ENCODE measurements at regions not wholly inside any gene's neighbourhood (a gene's known extent, or its start where the extent isn't known, plus 50 kb on each side); places are given as distances from the start of the nearest gene placed in this dataset.
"Not testable (repeated sequence)": the region's sequence is repeated elsewhere in the genome, so short reads cannot be mapped to it uniquely, and the experiment has no call there.

DNA sequence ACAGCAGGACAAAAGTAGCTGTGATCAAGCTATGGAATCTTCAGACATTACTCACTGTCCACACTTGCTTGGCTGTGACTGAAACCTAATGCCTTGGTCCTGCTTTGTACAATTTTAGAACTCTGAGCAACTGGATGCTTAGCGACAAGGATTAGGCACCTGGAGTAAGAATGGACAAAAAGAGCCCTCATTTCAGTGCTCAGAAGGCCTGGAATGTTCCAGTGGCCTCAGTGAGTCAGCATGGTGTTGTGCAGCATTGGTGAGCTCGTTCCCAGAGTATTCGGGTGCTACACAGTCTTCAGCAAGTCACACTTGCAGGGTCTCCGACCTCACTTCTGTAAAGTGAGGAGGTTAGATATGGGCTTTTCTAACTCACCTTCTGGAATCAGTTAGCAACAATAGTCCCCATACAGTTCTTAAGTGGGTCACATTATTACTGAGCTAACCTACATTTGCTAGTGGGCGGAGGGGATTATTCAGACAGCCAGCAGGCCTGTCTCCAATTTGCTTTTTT, 108.0 kb upstream of the MDM1 start:
- intact Hi-C loops (cut with DNase I): no loop called here
- FAIRE-seq (no peak), DNase-seq (no peak)
- no peaks in the 10 kb centered on the region for H3K4me1 ChIP-seq (ENCODE audit: control insufficient read depth in 2 of 3, insufficient read depth in 2 of 3, low read depth in 1 of 3, low read length in 3 of 3)
- H3K4me3 ChIP-seq (ENCODE audit: low read length in 3 of 3): no peak overlapping the region
- TF ChIP-seq, protein P1, sequence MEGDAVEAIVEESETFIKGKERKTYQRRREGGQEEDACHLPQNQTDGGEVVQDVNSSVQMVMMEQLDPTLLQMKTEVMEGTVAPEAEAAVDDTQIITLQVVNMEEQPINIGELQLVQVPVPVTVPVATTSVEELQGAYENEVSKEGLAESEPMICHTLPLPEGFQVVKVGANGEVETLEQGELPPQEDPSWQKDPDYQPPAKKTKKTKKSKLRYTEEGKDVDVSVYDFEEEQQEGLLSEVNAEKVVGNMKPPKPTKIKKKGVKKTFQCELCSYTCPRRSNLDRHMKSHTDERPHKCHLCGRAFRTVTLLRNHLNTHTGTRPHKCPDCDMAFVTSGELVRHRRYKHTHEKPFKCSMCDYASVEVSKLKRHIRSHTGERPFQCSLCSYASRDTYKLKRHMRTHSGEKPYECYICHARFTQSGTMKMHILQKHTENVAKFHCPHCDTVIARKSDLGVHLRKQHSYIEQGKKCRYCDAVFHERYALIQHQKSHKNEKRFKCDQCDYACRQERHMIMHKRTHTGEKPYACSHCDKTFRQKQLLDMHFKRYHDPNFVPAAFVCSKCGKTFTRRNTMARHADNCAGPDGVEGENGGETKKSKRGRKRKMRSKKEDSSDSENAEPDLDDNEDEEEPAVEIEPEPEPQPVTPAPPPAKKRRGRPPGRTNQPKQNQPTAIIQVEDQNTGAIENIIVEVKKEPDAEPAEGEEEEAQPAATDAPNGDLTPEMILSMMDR (IDR thresholded peaks at IDR 0.05; ENCODE audit: borderline replicate concordance, extremely low read depth, insufficient read depth): no peak
- no peaks in the 10 kb centered on the region for H3K27me3 ChIP-seq (ENCODE audit: control insufficient read depth, insufficient read depth, low read length)
- no peak overlapping the region for H3K9ac ChIP-seq (ENCODE audit: low read length in 3 of 3)
- no peaks in the 10 kb centered on the region for H3K36me3 ChIP-seq (ENCODE audit: control insufficient read depth in 2 of 3, insufficient read depth in 3 of 3, low read length in 3 of 3)
- peaks cover 0 to 3% (median 0%) of the 10 kb centered on the region in 3 donors for H3K9me3 ChIP-seq (ENCODE audit: control insufficient read depth in 2 of 3, insufficient read depth in 1 of 3, low read length in 3 of 3)
- no peak overlapping the region for H3K27ac ChIP-seq (ENCODE audit: low read depth in 2 of 2, low read length in 2 of 2)

DNA sequence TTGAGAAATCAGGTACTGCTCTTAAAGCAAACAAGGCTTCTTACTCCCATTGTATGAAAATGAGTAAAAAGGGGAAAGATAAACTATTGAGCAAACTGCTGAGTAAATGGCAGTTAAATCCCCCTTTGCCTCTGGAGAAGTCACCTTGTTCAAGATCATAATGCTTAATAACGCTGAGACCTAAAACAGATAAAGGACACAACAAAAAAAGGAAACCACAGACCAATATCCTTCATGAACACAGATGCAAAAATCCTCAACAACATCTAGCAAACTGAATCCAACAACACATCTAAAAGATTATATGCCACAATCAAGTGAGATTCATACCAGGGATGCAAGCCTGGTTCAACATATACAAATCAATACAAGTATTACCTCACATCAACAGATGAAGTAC, 109.0 kb upstream of the MDM1 start:
- DNase-seq: no peak
- no peak overlapping the region for H3K27ac ChIP-seq (ENCODE audit: low read depth in 2 of 2, low read length in 2 of 2)
- TF ChIP-seq, protein P1 (IDR thresholded peaks at IDR 0.05; ENCODE audit: borderline replicate concordance, extremely low read depth, insufficient read depth): no peak
- no peak for FAIRE-seq
- no peaks in the 10 kb centered on the region for H3K9me3 ChIP-seq (ENCODE audit: control insufficient read depth in 2 of 3, insufficient read depth in 1 of 3, low read length in 3 of 3)
- H3K27me3 ChIP-seq (ENCODE audit: control insufficient read depth, insufficient read depth, low read length): no peaks in the 10 kb centered on the region
- no peaks in the 10 kb centered on the region for H3K4me1 ChIP-seq (ENCODE audit: control insufficient read depth in 2 of 3, insufficient read depth in 2 of 3, low read depth in 1 of 3, low read length in 3 of 3)
- intact Hi-C loops (cut with DNase I): no loop called here
- H3K9ac ChIP-seq (ENCODE audit: low read length in 3 of 3): no peak overlapping the region
- no peaks in the 10 kb centered on the region for H3K36me3 ChIP-seq (ENCODE audit: control insufficient read depth in 2 of 3, insufficient read depth in 3 of 3, low read length in 3 of 3)
- no peak overlapping the region for H3K4me3 ChIP-seq (ENCODE audit: low read length in 3 of 3)

DNA sequence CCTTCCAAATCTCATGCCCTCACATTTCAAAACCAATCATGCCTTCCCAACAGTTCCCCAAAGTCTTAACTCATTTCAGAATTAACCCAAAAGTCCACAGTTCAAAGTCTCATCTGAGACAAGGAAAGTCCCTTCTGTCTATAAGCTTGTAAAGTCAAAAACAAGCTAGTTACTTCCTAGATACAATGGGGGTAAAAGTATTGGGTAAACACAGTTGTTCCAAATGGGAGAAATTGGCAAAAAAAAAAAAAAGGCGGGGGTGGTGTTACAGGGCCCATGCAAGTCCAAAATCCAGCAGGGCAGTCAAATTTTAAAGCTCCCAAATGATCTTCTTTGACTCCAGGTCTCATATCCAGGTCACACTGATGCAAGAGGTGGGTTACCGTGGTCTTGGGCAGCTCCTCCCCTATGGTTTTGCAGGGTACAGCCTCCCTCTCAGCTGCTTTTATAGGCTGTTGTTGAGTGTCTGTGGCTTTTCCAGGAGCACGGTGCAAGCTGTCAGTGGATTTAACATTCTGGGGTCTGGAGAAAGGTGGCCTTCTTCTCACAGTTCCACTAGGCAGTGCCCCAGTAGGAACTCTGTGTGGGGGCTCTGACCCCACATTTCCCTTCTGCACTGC, 110.3 kb upstream of the MDM1 start:
- H3K4me1 ChIP-seq (ENCODE audit: control insufficient read depth in 2 of 3, insufficient read depth in 2 of 3, low read depth in 1 of 3, low read length in 3 of 3); FAIRE-seq; intact Hi-C loops (cut with DNase I); H3K36me3 ChIP-seq (ENCODE audit: control insufficient read depth in 2 of 3, insufficient read depth in 3 of 3, low read length in 3 of 3); H3K9me3 ChIP-seq (ENCODE audit: control insufficient read depth in 2 of 3, insufficient read depth in 1 of 3, low read length in 3 of 3); H3K27me3 ChIP-seq (ENCODE audit: control insufficient read depth, insufficient read depth, low read length); H3K9ac ChIP-seq (ENCODE audit: low read length in 3 of 3); H3K27ac ChIP-seq (ENCODE audit: low read depth in 2 of 2, low read length in 2 of 2); DNase-seq; H3K4me3 ChIP-seq (ENCODE audit: low read length in 3 of 3): not testable (repeated sequence)

DNA sequence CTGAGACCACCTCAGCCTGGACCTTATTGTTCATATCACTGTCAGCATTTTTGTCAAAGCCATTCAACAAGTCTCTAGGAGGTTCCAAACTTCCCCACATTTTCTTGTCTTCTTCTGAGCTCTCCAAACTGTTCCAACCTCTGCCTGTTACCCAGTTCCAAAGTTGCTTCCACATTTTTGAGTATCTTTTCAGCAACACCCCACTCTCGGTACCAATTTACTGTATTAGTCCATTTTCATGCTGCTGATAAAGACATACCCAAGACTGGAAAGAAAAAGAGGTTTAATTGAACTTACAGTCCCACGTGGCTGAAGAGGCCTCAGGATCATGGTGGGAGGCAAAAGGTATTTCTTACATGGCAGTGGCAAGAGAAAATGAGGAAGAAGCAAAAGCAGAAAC, 111.5 kb upstream of the MDM1 start:
- H3K9ac ChIP-seq (ENCODE audit: low read length in 3 of 3); intact Hi-C loops (cut with DNase I); H3K9me3 ChIP-seq (ENCODE audit: control insufficient read depth in 2 of 3, insufficient read depth in 1 of 3, low read length in 3 of 3); H3K27me3 ChIP-seq (ENCODE audit: control insufficient read depth, insufficient read depth, low read length); FAIRE-seq; H3K36me3 ChIP-seq (ENCODE audit: control insufficient read depth in 2 of 3, insufficient read depth in 3 of 3, low read length in 3 of 3); H3K27ac ChIP-seq (ENCODE audit: low read depth in 2 of 2, low read length in 2 of 2); DNase-seq; H3K4me1 ChIP-seq (ENCODE audit: control insufficient read depth in 2 of 3, insufficient read depth in 2 of 3, low read depth in 1 of 3, low read length in 3 of 3); H3K4me3 ChIP-seq (ENCODE audit: low read length in 3 of 3): not testable (repeated sequence)
